ENCODE measurements at regions not wholly inside any gene's neighbourhood (a gene's known extent, or its start where the extent isn't known, plus 50 kb on each side); places are given as distances from the start of the nearest gene placed in this dataset.
A peak's percentile ranks its signal among the peaks of the same experiment; 100 is the strongest.

- Histone ChIP-seq H3K4me3 (ENCODE audit: low read length) (no peak overlapping the region), H3K27ac (ENCODE audit: low read length) (no peak overlapping the region), H3K4me1 (ENCODE audit: control insufficient read depth, insufficient read depth, low read length) (no peaks in the 10 kb centered on the region), H3K36me3 (ENCODE audit: control insufficient read depth, insufficient read depth, low read length) (no peaks in the 10 kb centered on the region), H3K27me3 (ENCODE audit: control insufficient read depth, insufficient read depth, low read length) (no peaks in the 10 kb centered on the region), H3K9me3 (ENCODE audit: control insufficient read depth, insufficient read depth, low read length) (no peaks in the 10 kb centered on the region)
- 28% methylated on average over 5 of the region's 5 CpGs for whole genome bisulfite sequencing (ENCODE audit: insufficient coverage)
- peaks cover 6 to 12% of the 10 kb centered on the region in 2 donors for H3K4me1 Mint-ChIP-seq
- no peak overlapping the region for H3K27ac Mint-ChIP-seq
- intact Hi-C loops (cut with micrococcal nuclease), result no loop called here
- no peak for TF ChIP-seq CTCF (IDR thresholded peaks at IDR 0.05)
- no peak for DNase-seq
- H3K4me3 Mint-ChIP-seq, result no peak overlapping the region
- no peaks in the 10 kb centered on the region for H3K9me3 Mint-ChIP-seq
- H3K36me3 Mint-ChIP-seq, result no peaks in the 10 kb centered on the region
- H3K27me3 Mint-ChIP-seq (ENCODE audit: low read depth in 2 of 2), result peaks cover 0 to 2% of the 10 kb centered on the region in 2 donors
- ATAC-seq, result no peak
Measured at GRCh38 chr12:24599736-24600135, 349.2 kb downstream of the BCAT1 start.

- Histone ChIP-seq H3K27ac (ENCODE audit: low read length) (no peak overlapping the region), H3K4me1 (ENCODE audit: control insufficient read depth, insufficient read depth, low read length) (no peaks in the 10 kb centered on the region), H3K4me3 (ENCODE audit: low read length) (no peak overlapping the region), H3K9me3 (ENCODE audit: control insufficient read depth, insufficient read depth, low read length) (no peaks in the 10 kb centered on the region), H3K27me3 (ENCODE audit: control insufficient read depth, insufficient read depth, low read length) (no peaks in the 10 kb centered on the region), H3K36me3 (ENCODE audit: control insufficient read depth, insufficient read depth, low read length) (no peaks in the 10 kb centered on the region)
- peaks cover 5 to 13% of the 10 kb centered on the region in 2 donors for H3K27me3 Mint-ChIP-seq (ENCODE audit: low read depth in 2 of 2)
- H3K4me1 Mint-ChIP-seq, result peaks cover 6 to 17% of the 10 kb centered on the region in 2 donors
- H3K27ac Mint-ChIP-seq, result no peak overlapping the region
- no peak for TF ChIP-seq CTCF (IDR thresholded peaks at IDR 0.05)
- no peak for DNase-seq
- 83% methylated on average over 2 of the region's 3 CpGs for WGBS (ENCODE audit: insufficient coverage)
- no peak overlapping the region for H3K4me3 Mint-ChIP-seq
- H3K9me3 Mint-ChIP-seq, result peaks cover 0 to 2% of the 10 kb centered on the region in 2 donors
- no peaks in the 10 kb centered on the region for H3K36me3 Mint-ChIP-seq
- intact Hi-C loops (cut with micrococcal nuclease), result no loop called here
- no peak for ATAC-seq
Measured at GRCh38 chr12:24597580-24597979, 351.3 kb downstream of the BCAT1 start.

GRCh38 chr12:24596768-24597388 lies 352.0 kb downstream of the BCAT1 start:
- WGBS (ENCODE audit: insufficient coverage), result 100% methylated on average over 1 of the region's 2 CpGs
- peaks cover 6 to 18% of the 10 kb centered on the region in 2 donors for H3K4me1 Mint-ChIP-seq
- no peak overlapping the region for H3K4me3 ChIP-seq (ENCODE audit: low read length)

More at GRCh38 chr12:24596768-24597388, 352.0 kb downstream of the BCAT1 start:
- Mint-ChIP-seq H3K36me3 (no peaks in the 10 kb centered on the region), H3K4me3 (no peak overlapping the region), H3K9me3 (peaks cover 0 to 2% of the 10 kb centered on the region in 2 donors), H3K27me3 (ENCODE audit: low read depth in 2 of 2) (peaks cover 5 to 13% of the 10 kb centered on the region in 2 donors), H3K27ac (no peak overlapping the region)
- Histone ChIP-seq H3K4me1 (ENCODE audit: control insufficient read depth, insufficient read depth, low read length) (no peaks in the 10 kb centered on the region), H3K27me3 (ENCODE audit: control insufficient read depth, insufficient read depth, low read length) (no peaks in the 10 kb centered on the region), H3K27ac (ENCODE audit: low read length) (no peak overlapping the region), H3K9me3 (ENCODE audit: control insufficient read depth, insufficient read depth, low read length) (no peaks in the 10 kb centered on the region), H3K36me3 (ENCODE audit: control insufficient read depth, insufficient read depth, low read length) (no peaks in the 10 kb centered on the region)
- ATAC-seq (no peak), DNase-seq (no peak)
- intact Hi-C loops (cut with micrococcal nuclease), result no loop called here
- peak; percentile 27 for TF ChIP-seq CTCF (IDR thresholded peaks at IDR 0.05)
